ENCODE measurements at regions not wholly inside any gene's neighbourhood (a gene's known extent, or its start where the extent isn't known, plus 50 kb on each side); places are given as distances from the start of the nearest gene placed in this dataset.
"Not testable (repeated sequence)": the region's sequence is repeated elsewhere in the genome, so short reads cannot be mapped to it uniquely, and the experiment has no call there.

DNA sequence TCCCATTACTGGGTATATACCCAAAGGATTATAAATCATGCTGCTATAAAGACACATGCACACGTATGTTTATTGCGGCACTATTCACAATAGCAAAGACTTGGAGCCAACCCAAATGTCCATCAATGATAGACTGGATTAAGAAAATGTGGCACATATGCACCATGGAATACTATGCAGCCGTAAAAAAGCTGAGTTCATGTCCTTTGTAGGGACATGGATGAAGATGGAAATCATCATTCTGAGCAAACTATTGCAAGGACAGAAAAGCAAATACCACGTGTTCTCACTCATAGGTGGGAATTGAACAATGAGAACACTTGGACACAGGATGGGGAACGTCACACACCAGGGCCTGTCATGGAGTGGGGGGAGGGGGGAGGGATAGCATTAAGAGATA is 175.0 kb upstream of the FZD8 start:
- not testable (repeated sequence) for DNase-seq

GRCh38 chr10:35813219-35813618 is 171.1 kb upstream of the FZD8 start:
- no peak for DNase-seq

DNA sequence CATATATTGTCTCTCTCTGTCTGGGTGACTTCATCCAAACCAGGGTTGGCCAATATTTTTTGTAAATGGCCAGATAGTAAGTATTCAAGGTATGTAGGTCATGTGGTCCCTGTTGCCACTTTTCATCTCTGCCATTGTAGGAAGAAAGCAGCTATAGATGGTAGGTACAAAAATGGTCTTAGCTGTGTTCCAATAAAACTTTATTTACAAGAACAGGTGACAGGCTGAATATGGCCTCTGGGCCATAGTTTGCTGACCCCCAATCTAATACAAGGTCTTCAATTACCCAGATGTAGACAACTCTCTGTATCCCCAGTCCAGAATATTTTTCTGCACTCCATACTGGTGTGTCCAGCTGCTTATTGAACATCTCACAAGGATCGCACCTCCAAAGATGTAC is 166.2 kb upstream of the FZD8 start:
- DNase-seq, result no peak

GRCh38 chr10:35803046-35803445 is 160.9 kb upstream of the FZD8 start:
- DNase-seq, result no peak

- no peak for DNase-seq
These were observed 155.1 kb upstream of the FZD8 start for GRCh38 chr10:35797187-35797586.

- no peak for DNase-seq
These were observed 153.2 kb upstream of the FZD8 start for GRCh38 chr10:35795131-35795824.

DNA sequence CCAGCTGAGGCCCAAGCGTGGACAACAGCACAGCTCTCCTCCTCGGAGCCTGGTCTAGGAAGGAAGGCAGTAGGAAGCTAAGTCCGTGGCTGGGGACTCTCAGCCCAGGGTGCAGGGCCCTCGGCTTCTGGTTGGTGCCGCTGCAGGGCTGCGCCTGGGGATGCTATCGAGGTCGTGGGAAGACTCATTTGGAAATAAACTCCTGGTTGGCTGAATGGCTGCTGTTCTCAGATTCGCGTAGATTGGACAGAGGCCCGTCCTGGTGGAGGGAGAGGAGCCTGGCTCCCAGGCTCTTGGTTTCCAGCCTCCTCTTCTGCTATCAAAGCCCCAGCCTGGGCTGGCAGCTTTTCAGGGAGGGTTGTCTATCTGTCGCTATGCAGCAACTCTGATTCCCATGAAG is 152.6 kb upstream of the FZD8 start:
- no peak for DNase-seq

GRCh38 chr10:35792291-35792690 is 150.2 kb upstream of the FZD8 start:
- no peak for DNase-seq

DNA sequence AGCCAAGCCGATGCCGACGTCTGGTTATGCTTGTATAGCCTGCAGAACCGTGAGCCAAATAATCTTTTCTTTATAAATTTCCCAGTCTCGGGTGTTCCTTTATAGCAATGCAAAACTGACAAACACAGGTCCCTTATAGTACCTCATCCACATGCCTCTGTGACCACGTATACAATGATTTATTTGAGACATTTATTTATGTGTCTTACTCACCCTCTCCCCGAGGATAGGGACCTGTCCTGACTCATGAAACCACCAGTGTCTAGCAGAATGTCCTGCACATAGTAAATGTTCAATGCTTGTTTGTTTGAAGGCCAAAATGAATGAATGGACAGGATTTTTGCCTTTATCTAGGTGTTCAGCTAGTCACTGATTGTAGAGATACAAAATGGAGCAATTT is 147.9 kb upstream of the FZD8 start:
- no peak for DNase-seq

GRCh38 chr10:35784751-35785150 is 142.7 kb upstream of the FZD8 start:
- no peak for DNase-seq

- no peak for DNase-seq
These were observed 141.3 kb upstream of the FZD8 start for GRCh38 chr10:35783305-35783838.

DNA sequence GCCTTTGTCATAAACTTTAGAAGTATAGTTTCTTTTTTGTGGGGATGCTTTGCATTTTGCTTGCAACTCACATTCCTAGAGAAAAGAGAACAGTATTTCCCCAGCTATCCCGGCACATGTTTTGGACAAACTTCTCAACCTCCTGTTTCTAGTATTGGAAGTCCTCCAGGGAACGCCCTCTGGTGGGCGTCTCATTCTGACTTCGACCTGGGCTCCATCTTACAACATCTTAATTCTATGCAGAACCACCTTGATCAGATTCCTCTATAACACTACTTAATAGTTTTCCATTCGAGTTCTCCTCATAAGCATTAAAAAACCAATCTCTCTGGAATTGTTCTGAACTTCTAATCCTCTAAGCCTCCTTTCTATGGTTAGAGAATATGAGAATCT is 139.5 kb upstream of the FZD8 start:
- DNase-seq, result no peak

GRCh38 chr10:35780970-35781642 is 139.0 kb upstream of the FZD8 start:
- DNase-seq, result no peak

GRCh38 chr10:35778306-35778705 is 136.2 kb upstream of the FZD8 start:
- DNase-seq, result no peak

DNA sequence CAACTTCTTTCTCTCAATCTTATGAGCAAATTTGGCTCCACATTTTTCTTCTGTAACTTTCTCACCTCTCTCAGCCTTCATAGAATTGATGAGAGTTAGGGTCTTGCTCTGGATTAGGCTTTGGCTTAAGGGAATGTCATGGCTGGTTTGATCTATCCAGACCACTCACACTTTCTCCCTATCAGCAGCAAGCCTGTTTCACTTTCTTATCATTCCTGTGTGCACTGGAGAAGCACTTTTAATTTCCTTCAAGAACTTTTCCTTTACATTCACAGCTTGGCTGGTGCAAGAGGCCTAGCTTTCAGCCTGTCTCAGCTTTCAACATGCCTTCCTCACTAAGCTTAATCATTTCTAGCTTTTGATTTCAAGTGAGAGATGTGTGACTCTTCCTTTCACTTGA is 134.5 kb upstream of the FZD8 start:
- DNase-seq, result not testable (repeated sequence)

DNA sequence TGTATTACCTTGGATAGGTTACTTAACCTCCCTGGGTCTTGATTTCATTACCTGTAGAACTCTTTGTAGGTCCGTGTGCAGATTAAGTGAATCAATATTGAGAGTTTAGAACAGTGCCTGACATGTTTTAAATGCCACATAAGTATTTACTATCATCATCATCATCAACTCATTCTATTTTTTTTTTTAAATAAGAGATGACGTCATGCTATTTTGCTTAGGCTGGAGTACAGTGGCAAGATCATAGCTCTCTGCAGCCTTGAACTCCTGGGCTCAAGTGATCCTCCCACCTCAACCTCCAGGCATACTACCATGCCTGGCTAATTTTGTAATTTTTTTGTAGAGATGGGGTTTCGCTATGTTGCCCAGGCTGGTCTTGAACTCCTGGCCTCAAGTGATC is 132.0 kb upstream of the FZD8 start:
- DNase-seq, result no peak

- no peak for DNase-seq
These were observed 128.8 kb upstream of the FZD8 start for GRCh38 chr10:35770817-35771355.

DNA sequence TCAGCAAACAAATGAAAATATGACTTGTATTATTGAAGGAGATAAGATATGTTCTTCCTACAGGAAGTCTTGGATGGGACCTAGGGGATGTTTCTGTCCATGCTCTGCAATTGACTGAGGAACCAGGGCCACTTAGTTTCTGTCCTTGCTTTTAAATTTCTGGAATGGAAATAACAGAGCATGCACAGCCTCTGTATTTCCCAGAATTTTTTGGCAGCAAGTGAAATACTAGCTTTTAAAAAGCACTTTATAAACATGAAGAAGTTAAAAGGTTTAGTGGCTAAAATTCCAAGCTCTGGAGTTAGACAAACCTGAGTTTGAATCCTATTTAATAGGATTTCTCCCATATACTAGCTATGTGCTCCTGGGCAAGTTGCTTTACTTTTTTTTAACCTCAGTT is 127.7 kb upstream of the FZD8 start:
- no peak for DNase-seq

GRCh38 chr10:35768731-35769130 is 126.6 kb upstream of the FZD8 start:
- DNase-seq, result no peak

- DNase-seq, result no peak
These were observed 125.9 kb upstream of the FZD8 start for GRCh38 chr10:35768011-35768410.

GRCh38 chr10:35765996-35766395 is 123.9 kb upstream of the FZD8 start:
- no peak for DNase-seq

- DNase-seq, result no peak
These were observed 123.0 kb upstream of the FZD8 start for GRCh38 chr10:35765066-35765527.

DNA sequence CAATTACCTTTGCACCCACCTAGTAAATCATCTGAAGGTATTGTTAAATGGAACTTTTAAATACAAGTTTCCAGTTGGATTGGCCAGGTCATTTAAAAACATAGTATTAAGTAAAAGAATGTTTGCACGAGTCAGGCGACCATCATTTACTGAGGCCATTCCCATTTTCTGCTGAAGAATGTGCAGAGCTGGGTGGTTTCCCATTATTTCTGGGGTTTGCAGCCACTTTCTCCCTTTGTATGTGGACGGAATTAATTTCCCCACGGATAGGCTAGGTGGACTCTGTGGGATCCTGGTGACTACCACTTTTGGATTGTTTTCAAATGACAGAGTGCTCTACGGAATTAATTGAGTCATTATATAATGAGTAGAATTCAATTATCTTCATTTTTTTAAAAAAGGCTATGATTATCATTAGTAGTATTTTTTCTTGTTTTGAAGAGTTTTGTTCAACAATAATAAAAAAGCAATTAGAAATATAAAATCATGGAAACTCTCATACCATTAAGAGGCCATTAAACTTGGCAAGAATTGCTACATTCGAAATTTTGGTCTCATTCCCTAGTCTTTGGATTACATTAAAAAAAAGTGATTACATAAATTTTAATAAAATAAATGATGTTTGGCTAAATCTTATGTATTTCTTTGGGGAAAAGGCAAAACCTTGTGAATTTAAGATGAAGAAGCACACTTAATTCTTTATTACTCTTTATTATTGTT is 120.4 kb upstream of the FZD8 start:
- DNase-seq, result no peak

- no peak for DNase-seq
These were observed 116.0 kb upstream of the FZD8 start for GRCh38 chr10:35758076-35758475.

All from activated T-cell treated with anti-CD3 and anti-CD28 coated beads, Interleukin-2, amount 50 U/mL, for 48 hours (primary cell).